ENCODE measurements at regions not wholly inside any gene's neighbourhood (a gene's known extent, or its start where the extent isn't known, plus 50 kb on each side); places are given as distances from the start of the nearest gene placed in this dataset.

GRCh38 chr1:95994643-95995042, 726.9 kb upstream of the PTBP2 start:
- no peak for DNase-seq (ENCODE audit: low spot score)

GRCh38 chr1:96002201-96002600, 719.4 kb upstream of the PTBP2 start:
- DNase-seq (ENCODE audit: low spot score): no peak

GRCh38 chr1:96002969-96003964, 718.3 kb upstream of the PTBP2 start:
- DNase-seq (ENCODE audit: low spot score): no peak

GRCh38 chr1:96009831-96010434, 711.7 kb upstream of the PTBP2 start:
- no peak for DNase-seq (ENCODE audit: low spot score)

GRCh38 chr1:96011606-96012005, 710.0 kb upstream of the PTBP2 start:
- DNase-seq (ENCODE audit: low spot score): no peak

- no peak for DNase-seq (ENCODE audit: low spot score)
These were observed 705.4 kb upstream of the PTBP2 start for GRCh38 chr1:96016219-96016618.

- DNase-seq (ENCODE audit: low spot score): no peak
These were observed 701.2 kb upstream of the PTBP2 start for GRCh38 chr1:96020378-96020777.

GRCh38 chr1:96025062-96025461, 696.5 kb upstream of the PTBP2 start:
- no peak for DNase-seq (ENCODE audit: low spot score)

- no peak for DNase-seq (ENCODE audit: low spot score)
These were observed 693.5 kb upstream of the PTBP2 start for GRCh38 chr1:96028071-96028470.

GRCh38 chr1:96030312-96030711, 691.3 kb upstream of the PTBP2 start:
- DNase-seq (ENCODE audit: low spot score): no peak

GRCh38 chr1:96034006-96034405, 687.6 kb upstream of the PTBP2 start:
- DNase-seq (ENCODE audit: low spot score): no peak

- no peak for DNase-seq (ENCODE audit: low spot score)
These were observed 684.8 kb upstream of the PTBP2 start for GRCh38 chr1:96036763-96037162.

- DNase-seq (ENCODE audit: low spot score): no peak
These were observed 682.9 kb upstream of the PTBP2 start for GRCh38 chr1:96038636-96039035.

GRCh38 chr1:96039910-96040309, 681.7 kb upstream of the PTBP2 start:
- DNase-seq (ENCODE audit: low spot score): no peak

GRCh38 chr1:96041470-96041869, 680.1 kb upstream of the PTBP2 start:
- DNase-seq (ENCODE audit: low spot score): no peak

- no peak for DNase-seq (ENCODE audit: low spot score)
These were observed 672.9 kb upstream of the PTBP2 start for GRCh38 chr1:96048572-96049212.

GRCh38 chr1:96049759-96050409, 671.7 kb upstream of the PTBP2 start:
- no peak for DNase-seq (ENCODE audit: low spot score)

GRCh38 chr1:96059276-96059675, 662.3 kb upstream of the PTBP2 start:
- DNase-seq (ENCODE audit: low spot score): no peak

GRCh38 chr1:96059736-96060135, 661.8 kb upstream of the PTBP2 start:
- DNase-seq (ENCODE audit: low spot score): no peak

- DNase-seq (ENCODE audit: low spot score): no peak
These were observed 661.0 kb upstream of the PTBP2 start for GRCh38 chr1:96060621-96061020.

- no peak for DNase-seq (ENCODE audit: low spot score)
These were observed 649.6 kb upstream of the PTBP2 start for GRCh38 chr1:96072021-96072420.

GRCh38 chr1:96073100-96073499, 648.5 kb upstream of the PTBP2 start:
- no peak for DNase-seq (ENCODE audit: low spot score)

All from kidney tubule cell (primary cell).